ENCODE measurements at regions not wholly inside any gene's neighbourhood (a gene's known extent, or its start where the extent isn't known, plus 50 kb on each side); places are given as distances from the start of the nearest gene placed in this dataset.
"Not testable (repeated sequence)": the region's sequence is repeated elsewhere in the genome, so short reads cannot be mapped to it uniquely, and the experiment has no call there.

GRCh38 chr11:67731583-67731982, 57.2 kb upstream of the ALDH3B2 start:
- H3K4me3 ChIP-seq (ENCODE audit: low read length) = no peak overlapping the region
- no peak for TF ChIP-seq ZNF274 (IDR thresholded peaks at IDR 0.05; ENCODE audit: low read depth, low read length)

DNA sequence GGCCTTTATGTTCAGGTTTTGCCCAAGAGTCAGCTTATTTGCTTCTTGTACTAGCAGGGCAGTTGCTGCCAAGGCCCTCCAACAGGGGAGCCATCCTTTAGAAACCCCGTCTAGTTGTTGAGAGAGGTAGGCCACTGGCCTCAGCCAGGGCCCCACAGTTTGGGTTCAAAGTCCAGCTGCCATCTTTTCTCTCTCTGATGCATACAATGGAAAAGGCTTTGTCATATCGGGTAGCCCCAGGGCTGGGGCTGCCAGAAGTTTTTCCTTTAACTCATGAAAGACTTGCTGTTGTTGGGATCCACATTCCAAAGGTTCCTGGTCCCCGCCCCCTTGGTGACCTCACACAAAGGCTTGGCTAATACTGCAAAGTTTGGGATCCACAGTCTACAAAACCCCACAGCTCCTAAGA, 53.7 kb upstream of the ALDH3B2 start:
- H3K4me3 ChIP-seq (ENCODE audit: low read length) = not testable (repeated sequence)

GRCh38 chr11:67727066-67728040, 52.9 kb upstream of the ALDH3B2 start:
- H3K4me3 ChIP-seq (ENCODE audit: low read length) = not testable (repeated sequence)

All from GM08714 (cell line).